Tibial nerve (tissue), 4 donors: ENCODE measurements at regions not wholly inside any gene's neighbourhood (a gene's known extent, or its start where the extent isn't known, plus 50 kb on each side); places are given as distances from the start of the nearest gene placed in this dataset.

Experiments
- CTCF ChIP-seq, 5 experiments: fragments of 200-600 bp in 3 of 5; fragments of 450-650 bp in 2 of 5; sonication (generic) in 3 of 5; IDR thresholded peaks; one replicate each; pipeline ENCODE4 v1.5.1; 2016 to 2019; ENCODE audit warnings: antibody characterized with exemption in 5 of 5, mild to moderate bottlenecking in 3 of 5, moderate library complexity in 2 of 5
- EP300 ChIP-seq, 2 donors: sonication (generic); formaldehyde crosslinking; IDR thresholded peaks; one replicate each; pipeline ENCODE4 v1.6.1; 2017; ENCODE audit warnings: antibody characterized with exemption in 2 of 2, mild to moderate bottlenecking in 1 of 2
- POLR2A ChIP-seq, 2 donors: fragments of 450-650 bp; IDR thresholded peaks; one replicate each; pipeline ENCODE4 v1.6.1; 2017; ENCODE audit warnings: antibody characterized with exemption in 2 of 2, mild to moderate bottlenecking in 2 of 2, moderate library complexity in 2 of 2

DNA sequence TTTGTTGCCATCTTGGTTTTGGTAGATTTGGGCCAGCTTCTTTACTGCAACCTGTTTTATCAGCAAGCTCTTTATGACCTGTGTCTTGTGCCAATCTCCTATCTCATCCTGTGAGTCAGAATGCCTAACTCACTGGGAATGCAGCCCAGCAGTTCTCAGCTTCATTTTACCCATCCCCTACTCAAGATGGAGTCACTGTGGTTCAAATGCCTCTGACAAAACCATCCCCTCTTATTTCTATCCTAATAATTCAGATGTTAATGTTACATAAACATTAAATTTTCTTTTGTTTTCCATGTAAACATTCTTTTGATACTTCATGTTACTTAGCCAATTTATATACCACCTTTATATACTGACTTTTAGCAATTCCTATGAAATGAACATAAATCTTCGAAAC lies 746.3 kb downstream of the CDH18 start:
- no peak for TF ChIP-seq POLR2A (IDR thresholded peaks at IDR 0.05)
- TF ChIP-seq CTCF (IDR thresholded peaks at IDR 0.05), result no peak
- TF ChIP-seq EP300 (IDR thresholded peaks at IDR 0.05), result no peak
